ENCODE measurements at regions not wholly inside any gene's neighbourhood (a gene's known extent, or its start where the extent isn't known, plus 50 kb on each side); places are given as distances from the start of the nearest gene placed in this dataset.

GRCh38 chr16:7983676-7984075, 606.6 kb downstream of the TMEM114 start:
- H3K18ac ChIP-seq (ENCODE audit: extremely low read depth, low read length): no peak overlapping the region
- H3K4me2 ChIP-seq (ENCODE audit: insufficient read depth in 1 of 2, low read depth in 2 of 2, low read length in 2 of 2): no peak overlapping the region
- no peaks in the 10 kb centered on the region for H3K23me2 ChIP-seq (ENCODE audit: low read depth, low read length)
- H2BK15ac ChIP-seq (ENCODE audit: low read length): no peak overlapping the region
- H2BK5ac ChIP-seq (ENCODE audit: low read depth, low read length): no peak overlapping the region
- no peaks in the 10 kb centered on the region for H3K79me1 ChIP-seq (ENCODE audit: low read depth, low read length)
- H3K27me3 ChIP-seq (replicated peaks in 1 of 4; ENCODE audit: control insufficient read depth in 3 of 4, extremely low read depth in 1 of 4, insufficient read depth in 3 of 4, low read length in 3 of 4): no peaks in the 10 kb centered on the region
- no peak overlapping the region for H3K14ac ChIP-seq (ENCODE audit: insufficient read length)
- FAIRE-seq (no peak), DNase-seq (ENCODE audit: low read depth in 1 of 2, low spot score in 2 of 2) (no peak)
- no peak overlapping the region for H2BK20ac ChIP-seq (ENCODE audit: low read length)
- WGBS, 2 experiments (ENCODE audit: extremely low coverage in 1 of 2, insufficient coverage in 1 of 2, insufficient read length in 1 of 2, insufficient replicate concordance in 2 of 2, low coverage in 1 of 2, low lambda C conversion rate in 2 of 2, missing lambda C conversion rate in 1 of 2): 91% methylated on average over 2 of the region's 3 CpGs; no CpG with 5 or more reads in 1 of the 2 experiments
- H4K8ac ChIP-seq (ENCODE audit: extremely low read depth, insufficient read depth, low read length): no peak overlapping the region
- no peak overlapping the region for H2BK12ac ChIP-seq (ENCODE audit: low read depth, low read length)
- H4K20me1 ChIP-seq (replicated peaks in 1 of 2; ENCODE audit: control insufficient read depth in 1 of 2, insufficient read depth in 2 of 2, low read length in 2 of 2): no peaks in the 10 kb centered on the region
- H4K91ac ChIP-seq (replicated peaks; ENCODE audit: insufficient read length, low read length): no peak overlapping the region
- H3K4me3 ChIP-seq (ENCODE audit: extremely low read depth in 1 of 4, insufficient read depth in 2 of 4, low read depth in 3 of 4, low read length in 4 of 4): no peak overlapping the region
- H3K56ac ChIP-seq (replicated peaks; ENCODE audit: insufficient read length, low read depth, low read length): no peak overlapping the region
- peaks cover 0 to 8% of the 10 kb centered on the region in 2 experiments; a peak in 2 of 4 replicates for H3K9me3 ChIP-seq (ENCODE audit: insufficient read depth in 2 of 2, low read depth in 1 of 2, low read length in 1 of 2)
- no peak overlapping the region for H2BK120ac ChIP-seq (replicated peaks; ENCODE audit: low read depth, low read length)
- no peak overlapping the region for H2AFZ ChIP-seq (ENCODE audit: low read length)
- ChIA-PET POLR2A (ENCODE audit: partially characterized antibody) (no interaction called here), CTCF (ENCODE audit: partially characterized antibody) (no interaction called here)
- H3K4ac ChIP-seq (replicated peaks; ENCODE audit: insufficient read length, low read depth, low read length): no peak overlapping the region
- H2AK5ac ChIP-seq (ENCODE audit: low read depth, low read length): no peak overlapping the region
- no peak overlapping the region for H4K5ac ChIP-seq (ENCODE audit: insufficient read length, low read depth, low read length)
- H3K27ac ChIP-seq (ENCODE audit: low read depth, low read length): no peak overlapping the region
- no peaks in the 10 kb centered on the region for H3K79me2 ChIP-seq (ENCODE audit: control insufficient read depth in 1 of 2, insufficient read depth in 2 of 2, low read length in 2 of 2)
- H3K23ac ChIP-seq (ENCODE audit: insufficient read length): no peak overlapping the region
- H3K4me1 ChIP-seq (replicated peaks in 1 of 4; ENCODE audit: control insufficient read depth in 3 of 4, insufficient read depth in 4 of 4, low read length in 3 of 4): peaks cover 0 to 5% (median under 1%) of the 10 kb centered on the region in 4 experiments; a peak in 1 of 7 replicates
- H3K9ac ChIP-seq (replicated peaks in 1 of 4; ENCODE audit: extremely low read depth in 1 of 4, low read depth in 3 of 4, low read length in 3 of 4): no peak overlapping the region
- no peaks in the 10 kb centered on the region for H3K36me3 ChIP-seq (ENCODE audit: control insufficient read depth in 2 of 4, insufficient read depth in 4 of 4, low read length in 3 of 4)
- TF ChIP-seq JUND (IDR thresholded peaks at IDR 0.05; ENCODE audit: low read length) (no peak), TBP (IDR thresholded peaks at IDR 0.05; ENCODE audit: low read depth, low read length) (no peak), KDM1A (IDR thresholded peaks at IDR 0.05; ENCODE audit: borderline replicate concordance, low read length) (no peak), YY1 (IDR thresholded peaks at IDR 0.05; ENCODE audit: low read depth, low read length) (no peak), ZNF274 (IDR thresholded peaks at IDR 0.05; ENCODE audit: borderline replicate concordance, extremely low read depth, low read length) (no peak), EP300 (IDR thresholded peaks at IDR 0.05; ENCODE audit: borderline replicate concordance in 1 of 2, low read depth in 2 of 2, low read length in 2 of 2) (no peak), BRCA1 (IDR thresholded peaks at IDR 0.05; ENCODE audit: low read depth, low read length) (no peak), FOSL1 (IDR thresholded peaks at IDR 0.05; ENCODE audit: insufficient read depth, low read depth, low read length) (no peak), POLR2A (IDR thresholded peaks at IDR 0.05; ENCODE audit: control extremely low read depth in 1 of 2, low read depth in 2 of 2, low read length in 2 of 2) (no peak), EZH2 (IDR thresholded peaks at IDR 0.05; ENCODE audit: low read depth, low read length, severe bottlenecking) (no peak)
